GM21786 (cell line): ENCODE measurements at regions not wholly inside any gene's neighbourhood (a gene's known extent, or its start where the extent isn't known, plus 50 kb on each side); places are given as distances from the start of the nearest gene placed in this dataset.
"Not testable (repeated sequence)": the region's sequence is repeated elsewhere in the genome, so short reads cannot be mapped to it uniquely, and the experiment has no call there.

Source experiments
- ATAC-seq: cut with Tn5 transposase; IDR thresholded peaks from one replicate; pipeline ENCODE4 v1.9.1; 2021; ENCODE audit not compliant: unreplicated experiment

GRCh38 chr7:91355695-91356435 is 91.6 kb downstream of the FZD1 start:
- no peak for ATAC-seq

GRCh38 chr7:91356915-91357314 is 92.7 kb downstream of the FZD1 start:
- no peak for ATAC-seq

- ATAC-seq, result no peak
These were observed 93.1 kb downstream of the FZD1 start for GRCh38 chr7:91357379-91357778.

- ATAC-seq, result no peak
These were observed 93.7 kb downstream of the FZD1 start for GRCh38 chr7:91357901-91358300.

GRCh38 chr7:91358303-91358702 is 94.1 kb downstream of the FZD1 start:
- no peak for ATAC-seq

GRCh38 chr7:91365097-91365496 is 100.9 kb downstream of the FZD1 start:
- ATAC-seq, result not testable (repeated sequence)

GRCh38 chr7:91366091-91366490 is 101.9 kb downstream of the FZD1 start:
- no peak for ATAC-seq

GRCh38 chr7:91367812-91368578 is 103.8 kb downstream of the FZD1 start:
- no peak for ATAC-seq

GRCh38 chr7:91372323-91372722 is 108.1 kb downstream of the FZD1 start:
- ATAC-seq, result no peak

GRCh38 chr7:91373111-91373800 is 109.0 kb downstream of the FZD1 start:
- ATAC-seq, result no peak

- ATAC-seq, result no peak
These were observed 110.2 kb downstream of the FZD1 start for GRCh38 chr7:91374321-91374989.

GRCh38 chr7:91375378-91375777 is 111.1 kb downstream of the FZD1 start:
- ATAC-seq, result no peak

GRCh38 chr7:91378131-91378530 is 113.9 kb downstream of the FZD1 start:
- ATAC-seq, result no peak

- ATAC-seq, result no peak
These were observed 115.0 kb downstream of the FZD1 start for GRCh38 chr7:91379236-91379635.

GRCh38 chr7:91379991-91380390 is 115.8 kb downstream of the FZD1 start:
- ATAC-seq, result no peak

- ATAC-seq, result no peak
These were observed 119.0 kb downstream of the FZD1 start for GRCh38 chr7:91383053-91383904.

GRCh38 chr7:91383905-91384274 is 119.7 kb downstream of the FZD1 start:
- ATAC-seq, result no peak

GRCh38 chr7:91394757-91395156 is 130.5 kb downstream of the FZD1 start:
- ATAC-seq, result not testable (repeated sequence)

GRCh38 chr7:91395313-91395712 is 131.1 kb downstream of the FZD1 start:
- not testable (repeated sequence) for ATAC-seq

GRCh38 chr7:91397096-91397495 is 132.9 kb downstream of the FZD1 start:
- no peak for ATAC-seq
